22Rv1 (cell line): ENCODE measurements at regions not wholly inside any gene's neighbourhood (a gene's known extent, or its start where the extent isn't known, plus 50 kb on each side); places are given as distances from the start of the nearest gene placed in this dataset.

Experiments
- ZFX ChIP-seq: fragments of 450-650 bp; IDR thresholded peaks from 2 replicates; pipeline ENCODE4 v1.6.1; 2017; ENCODE audit warnings: antibody characterized with exemption, borderline replicate concordance
- TF ChIP-seq, protein P1 (sequence below): fragments of 450-650 bp; IDR thresholded peaks from 2 replicates; pipeline ENCODE4 v1.5.1; 2017; ENCODE audit warnings: mild to moderate bottlenecking

- TF ChIP-seq, protein P1, sequence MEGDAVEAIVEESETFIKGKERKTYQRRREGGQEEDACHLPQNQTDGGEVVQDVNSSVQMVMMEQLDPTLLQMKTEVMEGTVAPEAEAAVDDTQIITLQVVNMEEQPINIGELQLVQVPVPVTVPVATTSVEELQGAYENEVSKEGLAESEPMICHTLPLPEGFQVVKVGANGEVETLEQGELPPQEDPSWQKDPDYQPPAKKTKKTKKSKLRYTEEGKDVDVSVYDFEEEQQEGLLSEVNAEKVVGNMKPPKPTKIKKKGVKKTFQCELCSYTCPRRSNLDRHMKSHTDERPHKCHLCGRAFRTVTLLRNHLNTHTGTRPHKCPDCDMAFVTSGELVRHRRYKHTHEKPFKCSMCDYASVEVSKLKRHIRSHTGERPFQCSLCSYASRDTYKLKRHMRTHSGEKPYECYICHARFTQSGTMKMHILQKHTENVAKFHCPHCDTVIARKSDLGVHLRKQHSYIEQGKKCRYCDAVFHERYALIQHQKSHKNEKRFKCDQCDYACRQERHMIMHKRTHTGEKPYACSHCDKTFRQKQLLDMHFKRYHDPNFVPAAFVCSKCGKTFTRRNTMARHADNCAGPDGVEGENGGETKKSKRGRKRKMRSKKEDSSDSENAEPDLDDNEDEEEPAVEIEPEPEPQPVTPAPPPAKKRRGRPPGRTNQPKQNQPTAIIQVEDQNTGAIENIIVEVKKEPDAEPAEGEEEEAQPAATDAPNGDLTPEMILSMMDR: no peak
- no peak for TF ChIP-seq ZFX
These were observed 256.8 kb downstream of the INSC start for GRCh38 chr11:15371533-15371932.
